Activated CD4-positive, alpha-beta T cell treated with anti-CD3 and anti-CD28 coated beads, Interleukin-2, amount 10 ng/mL, durations not matched to agents 7 days and 5 days (primary cell): ENCODE measurements at regions not wholly inside any gene's neighbourhood (a gene's known extent, or its start where the extent isn't known, plus 50 kb on each side); places are given as distances from the start of the nearest gene placed in this dataset.
"Not testable (repeated sequence)": the region's sequence is repeated elsewhere in the genome, so short reads cannot be mapped to it uniquely, and the experiment has no call there.

Source experiments
- CTCF ChIA-PET: fragments of 350-600 bp; sonication (Branson Sonifier 250); formaldehyde crosslinking; loops from one replicate; lab custom pipeline; 2021; ENCODE audit warnings: antibody characterized with exemption; lab: Charles Lee
- POLR2A ChIA-PET: fragments of 350-600 bp; sonication (Branson Sonifier 250); formaldehyde crosslinking; loops from one replicate; lab custom pipeline; 2021; ENCODE audit warnings: antibody characterized with exemption; lab: Charles Lee
- DNase-seq: peaks from one replicate; pipeline ENCODE4 v3.0.0-alpha.2; 2020
- H3K27ac Mint-ChIP-seq: one replicate; pipeline ENCODE4 v1.8.0; 2021; ENCODE audit warnings: mild to moderate bottlenecking, moderate library complexity, mixed read lengths
- H3K27me3 Mint-ChIP-seq: one replicate; pipeline ENCODE4 v1.8.0; 2021; ENCODE audit warnings: mixed read lengths
- H3K36me3 Mint-ChIP-seq: one replicate; pipeline ENCODE4 v1.8.0; 2021; ENCODE audit warnings: low read depth, mixed read lengths
- H3K4me1 Mint-ChIP-seq: one replicate; pipeline ENCODE4 v1.8.0; 2021; ENCODE audit warnings: mixed read lengths
- H3K4me3 Mint-ChIP-seq: one replicate; pipeline ENCODE4 v1.8.0; 2021; ENCODE audit warnings: mild to moderate bottlenecking, moderate library complexity, mixed read lengths
- H3K9me3 Mint-ChIP-seq: one replicate; pipeline ENCODE4 v1.8.0; 2021; ENCODE audit warnings: mixed read lengths

GRCh38 chr10:76815505-76815904 is 822.1 kb downstream of the KCNMA1 start:
- POLR2A ChIA-PET, H3K4me1 Mint-ChIP-seq, CTCF ChIA-PET, H3K27ac Mint-ChIP-seq, H3K4me3 Mint-ChIP-seq, H3K9me3 Mint-ChIP-seq, H3K27me3 Mint-ChIP-seq, H3K36me3 Mint-ChIP-seq, DNase-seq: not testable (repeated sequence)

GRCh38 chr10:76811430-76811829 is 826.2 kb downstream of the KCNMA1 start:
- H3K27me3 Mint-ChIP-seq = no peaks in the 10 kb centered on the region
- peaks cover 2% of the 10 kb centered on the region for H3K9me3 Mint-ChIP-seq
- H3K36me3 Mint-ChIP-seq = no peaks in the 10 kb centered on the region
- no peak for DNase-seq
- CTCF ChIA-PET = no interaction called here
- POLR2A ChIA-PET = no interaction called here
- H3K4me3 Mint-ChIP-seq = no peak overlapping the region
- H3K27ac Mint-ChIP-seq = no peak overlapping the region
- H3K4me1 Mint-ChIP-seq = no peaks in the 10 kb centered on the region

- H3K36me3 Mint-ChIP-seq = no peaks in the 10 kb centered on the region
- CTCF ChIA-PET = no interaction called here
- H3K27ac Mint-ChIP-seq = no peak overlapping the region
Observed at GRCh38 chr10:76788452-76788811, 849.2 kb downstream of the KCNMA1 start.

GRCh38 chr10:76787746-76788451 is 849.7 kb downstream of the KCNMA1 start:
- CTCF ChIA-PET = no interaction called here
- Mint-ChIP-seq H3K9me3 (no peaks in the 10 kb centered on the region), H3K4me1 (no peaks in the 10 kb centered on the region), H3K27ac (no peak overlapping the region), H3K4me3 (no peak overlapping the region), H3K36me3 (no peaks in the 10 kb centered on the region), H3K27me3 (no peaks in the 10 kb centered on the region)
- POLR2A ChIA-PET = no interaction called here
- no peak for DNase-seq

More at GRCh38 chr10:76788452-76788811, 849.2 kb downstream of the KCNMA1 start:
- H3K9me3 Mint-ChIP-seq = no peaks in the 10 kb centered on the region
- no peak for DNase-seq
- H3K4me1 Mint-ChIP-seq = no peaks in the 10 kb centered on the region
- no peaks in the 10 kb centered on the region for H3K27me3 Mint-ChIP-seq
- POLR2A ChIA-PET = no interaction called here
- H3K4me3 Mint-ChIP-seq = no peak overlapping the region

GRCh38 chr10:76786504-76787072 is 851.0 kb downstream of the KCNMA1 start:
- Mint-ChIP-seq H3K27ac (no peak overlapping the region), H3K27me3 (no peaks in the 10 kb centered on the region), H3K4me3 (no peak overlapping the region), H3K4me1 (no peaks in the 10 kb centered on the region), H3K9me3 (no peaks in the 10 kb centered on the region), H3K36me3 (no peaks in the 10 kb centered on the region)
- CTCF ChIA-PET = no interaction called here
- POLR2A ChIA-PET = no interaction called here
- DNase-seq = no peak

GRCh38 chr10:76784076-76784475 is 853.5 kb downstream of the KCNMA1 start:
- POLR2A ChIA-PET = no interaction called here
- no peaks in the 10 kb centered on the region for H3K9me3 Mint-ChIP-seq

GRCh38 chr10:76779796-76780301 is 857.8 kb downstream of the KCNMA1 start:
- Mint-ChIP-seq H3K4me1 (no peaks in the 10 kb centered on the region), H3K36me3 (no peaks in the 10 kb centered on the region), H3K4me3 (no peak overlapping the region), H3K27me3 (no peaks in the 10 kb centered on the region), H3K27ac (no peak overlapping the region), H3K9me3 (peaks cover 4% of the 10 kb centered on the region)
- ChIA-PET CTCF (no interaction called here), POLR2A (no interaction called here)
- no peak for DNase-seq

More at GRCh38 chr10:76784076-76784475, 853.5 kb downstream of the KCNMA1 start:
- CTCF ChIA-PET = no interaction called here
- no peaks in the 10 kb centered on the region for H3K27me3 Mint-ChIP-seq
- H3K4me3 Mint-ChIP-seq = no peak overlapping the region
- H3K27ac Mint-ChIP-seq = no peak overlapping the region
- no peaks in the 10 kb centered on the region for H3K36me3 Mint-ChIP-seq
- DNase-seq = no peak
- H3K4me1 Mint-ChIP-seq = no peaks in the 10 kb centered on the region

GRCh38 chr10:76778914-76779795 is 858.5 kb downstream of the KCNMA1 start:
- H3K36me3 Mint-ChIP-seq = no peaks in the 10 kb centered on the region
- no peak overlapping the region for H3K4me3 Mint-ChIP-seq
- peaks cover 4% of the 10 kb centered on the region for H3K9me3 Mint-ChIP-seq
- ChIA-PET CTCF (no interaction called here), POLR2A (no interaction called here)
- H3K4me1 Mint-ChIP-seq = no peaks in the 10 kb centered on the region
- DNase-seq = no peak
- H3K27me3 Mint-ChIP-seq = no peaks in the 10 kb centered on the region
- no peak overlapping the region for H3K27ac Mint-ChIP-seq

- Mint-ChIP-seq H3K27me3 (no peaks in the 10 kb centered on the region), H3K9me3 (peaks cover 4% of the 10 kb centered on the region), H3K4me1 (no peaks in the 10 kb centered on the region), H3K4me3 (no peak overlapping the region), H3K36me3 (no peaks in the 10 kb centered on the region), H3K27ac (no peak overlapping the region)
- POLR2A ChIA-PET = no interaction called here
- CTCF ChIA-PET = no interaction called here
- DNase-seq = no peak
Observed at GRCh38 chr10:76774987-76775603, 862.5 kb downstream of the KCNMA1 start.

GRCh38 chr10:76769582-76769981 is 868.0 kb downstream of the KCNMA1 start:
- POLR2A ChIA-PET = no interaction called here
- CTCF ChIA-PET = no interaction called here
- Mint-ChIP-seq H3K9me3 (no peaks in the 10 kb centered on the region), H3K36me3 (no peaks in the 10 kb centered on the region), H3K4me3 (no peak overlapping the region), H3K27me3 (no peaks in the 10 kb centered on the region), H3K27ac (no peak overlapping the region), H3K4me1 (no peaks in the 10 kb centered on the region)
- DNase-seq = no peak

- H3K27me3 Mint-ChIP-seq = no peaks in the 10 kb centered on the region
- H3K9me3 Mint-ChIP-seq = no peaks in the 10 kb centered on the region
- no peaks in the 10 kb centered on the region for H3K4me1 Mint-ChIP-seq
- no peaks in the 10 kb centered on the region for H3K36me3 Mint-ChIP-seq
- no peak for DNase-seq
- H3K4me3 Mint-ChIP-seq = no peak overlapping the region
- POLR2A ChIA-PET = no interaction called here
- CTCF ChIA-PET = no interaction called here
- H3K27ac Mint-ChIP-seq = no peak overlapping the region
Observed at GRCh38 chr10:76769161-76769560, 868.4 kb downstream of the KCNMA1 start.

- no peak for DNase-seq
- Mint-ChIP-seq H3K4me1 (no peaks in the 10 kb centered on the region), H3K27me3 (no peaks in the 10 kb centered on the region), H3K27ac (no peak overlapping the region), H3K4me3 (no peak overlapping the region), H3K9me3 (no peaks in the 10 kb centered on the region), H3K36me3 (no peaks in the 10 kb centered on the region)
- ChIA-PET CTCF (no interaction called here), POLR2A (no interaction called here)
Observed at GRCh38 chr10:76766682-76767081, 870.9 kb downstream of the KCNMA1 start.

- H3K4me1 Mint-ChIP-seq, POLR2A ChIA-PET, DNase-seq, H3K27me3 Mint-ChIP-seq, H3K36me3 Mint-ChIP-seq, H3K4me3 Mint-ChIP-seq, CTCF ChIA-PET, H3K9me3 Mint-ChIP-seq, H3K27ac Mint-ChIP-seq: not testable (repeated sequence)
Observed at GRCh38 chr10:76764921-76765320, 872.7 kb downstream of the KCNMA1 start.
